ENCODE measurements at regions not wholly inside any gene's neighbourhood (a gene's known extent, or its start where the extent isn't known, plus 50 kb on each side); places are given as distances from the start of the nearest gene placed in this dataset.

DNA sequence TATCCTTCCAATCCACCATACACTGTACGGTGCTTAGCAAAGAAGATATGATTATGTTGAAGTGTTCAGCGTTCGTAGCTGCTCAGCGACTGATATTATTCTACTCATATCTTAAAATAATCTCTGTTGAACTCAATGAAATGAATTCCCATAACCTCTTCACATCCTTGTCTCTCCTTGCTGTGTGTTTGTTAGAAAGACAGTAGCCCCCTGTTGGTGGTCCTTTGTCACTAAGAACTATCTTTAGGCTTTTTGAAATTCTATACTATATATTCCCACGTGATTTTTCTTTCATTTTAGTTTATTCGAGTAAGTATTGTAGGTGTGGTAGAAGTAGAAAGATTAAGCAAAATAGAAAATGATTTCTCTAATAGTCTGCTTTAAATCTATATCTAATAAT is 762.8 kb upstream of the WWC1 start (continued):
- TF ChIP-seq, protein P1, sequence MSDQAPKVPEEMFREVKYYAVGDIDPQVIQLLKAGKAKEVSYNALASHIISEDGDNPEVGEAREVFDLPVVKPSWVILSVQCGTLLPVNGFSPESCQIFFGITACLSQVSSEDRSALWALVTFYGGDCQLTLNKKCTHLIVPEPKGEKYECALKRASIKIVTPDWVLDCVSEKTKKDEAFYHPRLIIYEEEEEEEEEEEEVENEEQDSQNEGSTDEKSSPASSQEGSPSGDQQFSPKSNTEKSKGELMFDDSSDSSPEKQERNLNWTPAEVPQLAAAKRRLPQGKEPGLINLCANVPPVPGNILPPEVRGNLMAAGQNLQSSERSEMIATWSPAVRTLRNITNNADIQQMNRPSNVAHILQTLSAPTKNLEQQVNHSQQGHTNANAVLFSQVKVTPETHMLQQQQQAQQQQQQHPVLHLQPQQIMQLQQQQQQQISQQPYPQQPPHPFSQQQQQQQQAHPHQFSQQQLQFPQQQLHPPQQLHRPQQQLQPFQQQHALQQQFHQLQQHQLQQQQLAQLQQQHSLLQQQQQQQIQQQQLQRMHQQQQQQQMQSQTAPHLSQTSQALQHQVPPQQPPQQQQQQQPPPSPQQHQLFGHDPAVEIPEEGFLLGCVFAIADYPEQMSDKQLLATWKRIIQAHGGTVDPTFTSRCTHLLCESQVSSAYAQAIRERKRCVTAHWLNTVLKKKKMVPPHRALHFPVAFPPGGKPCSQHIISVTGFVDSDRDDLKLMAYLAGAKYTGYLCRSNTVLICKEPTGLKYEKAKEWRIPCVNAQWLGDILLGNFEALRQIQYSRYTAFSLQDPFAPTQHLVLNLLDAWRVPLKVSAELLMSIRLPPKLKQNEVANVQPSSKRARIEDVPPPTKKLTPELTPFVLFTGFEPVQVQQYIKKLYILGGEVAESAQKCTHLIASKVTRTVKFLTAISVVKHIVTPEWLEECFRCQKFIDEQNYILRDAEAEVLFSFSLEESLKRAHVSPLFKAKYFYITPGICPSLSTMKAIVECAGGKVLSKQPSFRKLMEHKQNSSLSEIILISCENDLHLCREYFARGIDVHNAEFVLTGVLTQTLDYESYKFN (CRISPR knock-in tag; conservative IDR thresholded peaks at IDR 0.05): no peak
- TF ChIP-seq ZNF75D (CRISPR knock-in tag; IDR thresholded peaks at IDR 0.05; ENCODE audit: borderline replicate concordance) (no peak), SOX6 (IDR thresholded peaks at IDR 0.05) (no peak), SOX6 (CRISPR knock-in tag; IDR thresholded peaks at IDR 0.05) (no peak), JDP2 (CRISPR knock-in tag; IDR thresholded peaks at IDR 0.05; ENCODE audit: borderline replicate concordance) (no peak), HNRNPK (IDR thresholded peaks at IDR 0.05; ENCODE audit: low read depth, low read length, poor library complexity, severe bottlenecking) (no peak), ZNF607 (CRISPR knock-in tag; IDR thresholded peaks at IDR 0.05; ENCODE audit: borderline replicate concordance) (no peak)
- TF ChIP-seq, protein P2, sequence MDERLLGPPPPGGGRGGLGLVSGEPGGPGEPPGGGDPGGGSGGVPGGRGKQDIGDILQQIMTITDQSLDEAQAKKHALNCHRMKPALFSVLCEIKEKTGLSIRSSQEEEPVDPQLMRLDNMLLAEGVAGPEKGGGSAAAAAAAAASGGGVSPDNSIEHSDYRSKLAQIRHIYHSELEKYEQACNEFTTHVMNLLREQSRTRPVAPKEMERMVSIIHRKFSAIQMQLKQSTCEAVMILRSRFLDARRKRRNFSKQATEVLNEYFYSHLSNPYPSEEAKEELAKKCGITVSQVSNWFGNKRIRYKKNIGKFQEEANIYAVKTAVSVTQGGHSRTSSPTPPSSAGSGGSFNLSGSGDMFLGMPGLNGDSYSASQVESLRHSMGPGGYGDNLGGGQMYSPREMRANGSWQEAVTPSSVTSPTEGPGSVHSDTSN (CRISPR knock-in tag; IDR thresholded peaks at IDR 0.05): no peak
- TF ChIP-seq, protein P3, sequence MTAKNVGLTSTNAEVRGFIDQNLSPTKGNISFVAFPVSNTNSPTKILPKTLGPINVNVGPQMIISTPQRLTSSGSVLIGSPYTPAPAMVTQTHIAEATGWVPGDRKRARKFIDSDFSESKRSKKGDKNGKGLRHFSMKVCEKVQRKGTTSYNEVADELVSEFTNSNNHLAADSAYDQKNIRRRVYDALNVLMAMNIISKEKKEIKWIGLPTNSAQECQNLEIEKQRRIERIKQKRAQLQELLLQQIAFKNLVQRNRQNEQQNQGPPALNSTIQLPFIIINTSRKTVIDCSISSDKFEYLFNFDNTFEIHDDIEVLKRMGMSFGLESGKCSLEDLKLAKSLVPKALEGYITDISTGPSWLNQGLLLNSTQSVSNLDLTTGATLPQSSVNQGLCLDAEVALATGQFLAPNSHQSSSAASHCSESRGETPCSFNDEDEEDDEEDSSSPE (CRISPR knock-in tag; IDR thresholded peaks at IDR 0.05): no peak
- TF ChIP-seq, protein P4, sequence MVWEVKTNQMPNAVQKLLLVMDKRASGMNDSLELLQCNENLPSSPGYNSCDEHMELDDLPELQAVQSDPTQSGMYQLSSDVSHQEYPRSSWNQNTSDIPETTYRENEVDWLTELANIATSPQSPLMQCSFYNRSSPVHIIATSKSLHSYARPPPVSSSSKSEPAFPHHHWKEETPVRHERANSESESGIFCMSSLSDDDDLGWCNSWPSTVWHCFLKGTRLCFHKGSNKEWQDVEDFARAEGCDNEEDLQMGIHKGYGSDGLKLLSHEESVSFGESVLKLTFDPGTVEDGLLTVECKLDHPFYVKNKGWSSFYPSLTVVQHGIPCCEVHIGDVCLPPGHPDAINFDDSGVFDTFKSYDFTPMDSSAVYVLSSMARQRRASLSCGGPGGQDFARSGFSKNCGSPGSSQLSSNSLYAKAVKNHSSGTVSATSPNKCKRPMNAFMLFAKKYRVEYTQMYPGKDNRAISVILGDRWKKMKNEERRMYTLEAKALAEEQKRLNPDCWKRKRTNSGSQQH (CRISPR knock-in tag; IDR thresholded peaks at IDR 0.05; ENCODE audit: low read depth): no peak
- TF ChIP-seq, protein P5, sequence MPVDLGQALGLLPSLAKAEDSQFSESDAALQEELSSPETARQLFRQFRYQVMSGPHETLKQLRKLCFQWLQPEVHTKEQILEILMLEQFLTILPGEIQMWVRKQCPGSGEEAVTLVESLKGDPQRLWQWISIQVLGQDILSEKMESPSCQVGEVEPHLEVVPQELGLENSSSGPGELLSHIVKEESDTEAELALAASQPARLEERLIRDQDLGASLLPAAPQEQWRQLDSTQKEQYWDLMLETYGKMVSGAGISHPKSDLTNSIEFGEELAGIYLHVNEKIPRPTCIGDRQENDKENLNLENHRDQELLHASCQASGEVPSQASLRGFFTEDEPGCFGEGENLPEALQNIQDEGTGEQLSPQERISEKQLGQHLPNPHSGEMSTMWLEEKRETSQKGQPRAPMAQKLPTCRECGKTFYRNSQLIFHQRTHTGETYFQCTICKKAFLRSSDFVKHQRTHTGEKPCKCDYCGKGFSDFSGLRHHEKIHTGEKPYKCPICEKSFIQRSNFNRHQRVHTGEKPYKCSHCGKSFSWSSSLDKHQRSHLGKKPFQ (CRISPR knock-in tag; IDR thresholded peaks at IDR 0.05; ENCODE audit: insufficient replicate concordance): no peak
